ENCODE measurements at regions not wholly inside any gene's neighbourhood (a gene's known extent, or its start where the extent isn't known, plus 50 kb on each side); places are given as distances from the start of the nearest gene placed in this dataset.

DNA sequence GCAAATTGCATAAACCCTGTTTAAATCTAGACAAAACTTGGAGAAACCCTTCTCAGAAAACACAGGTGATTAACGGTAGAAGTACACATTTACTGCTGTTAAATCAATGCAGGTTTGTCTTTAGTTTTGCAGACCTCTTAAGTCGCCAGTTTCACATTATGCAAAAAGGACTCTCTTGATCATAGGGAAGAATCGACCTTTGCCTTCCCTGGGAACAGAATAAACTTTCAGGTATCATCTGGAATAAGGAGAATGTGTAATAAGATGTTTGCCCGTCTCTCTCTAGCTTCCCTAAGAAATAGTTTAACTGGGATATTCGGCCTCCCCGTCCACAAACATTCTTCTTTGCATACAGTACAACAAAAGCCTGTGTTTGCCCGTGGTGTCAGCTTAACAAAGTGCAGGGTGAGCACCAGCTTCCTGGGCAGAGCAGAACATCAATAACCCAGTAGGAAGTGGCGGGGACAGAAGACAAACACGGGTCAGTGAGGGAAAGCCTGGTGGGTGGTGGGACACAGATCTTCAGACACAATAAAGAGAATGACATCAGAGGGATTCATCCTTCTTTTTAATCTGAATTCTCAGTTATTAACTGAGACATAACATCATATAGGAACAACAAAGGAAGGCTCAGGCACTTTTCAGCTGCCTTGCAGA lies 1077.7 kb upstream of the SLC10A2 start:
- TF ChIP-seq POLR2A (IDR thresholded peaks at IDR 0.05), result no peak
- TF ChIP-seq, protein P1, sequence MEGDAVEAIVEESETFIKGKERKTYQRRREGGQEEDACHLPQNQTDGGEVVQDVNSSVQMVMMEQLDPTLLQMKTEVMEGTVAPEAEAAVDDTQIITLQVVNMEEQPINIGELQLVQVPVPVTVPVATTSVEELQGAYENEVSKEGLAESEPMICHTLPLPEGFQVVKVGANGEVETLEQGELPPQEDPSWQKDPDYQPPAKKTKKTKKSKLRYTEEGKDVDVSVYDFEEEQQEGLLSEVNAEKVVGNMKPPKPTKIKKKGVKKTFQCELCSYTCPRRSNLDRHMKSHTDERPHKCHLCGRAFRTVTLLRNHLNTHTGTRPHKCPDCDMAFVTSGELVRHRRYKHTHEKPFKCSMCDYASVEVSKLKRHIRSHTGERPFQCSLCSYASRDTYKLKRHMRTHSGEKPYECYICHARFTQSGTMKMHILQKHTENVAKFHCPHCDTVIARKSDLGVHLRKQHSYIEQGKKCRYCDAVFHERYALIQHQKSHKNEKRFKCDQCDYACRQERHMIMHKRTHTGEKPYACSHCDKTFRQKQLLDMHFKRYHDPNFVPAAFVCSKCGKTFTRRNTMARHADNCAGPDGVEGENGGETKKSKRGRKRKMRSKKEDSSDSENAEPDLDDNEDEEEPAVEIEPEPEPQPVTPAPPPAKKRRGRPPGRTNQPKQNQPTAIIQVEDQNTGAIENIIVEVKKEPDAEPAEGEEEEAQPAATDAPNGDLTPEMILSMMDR (IDR thresholded peaks at IDR 0.05), result no peak
